Keratinocyte (primary cell): ENCODE measurements at regions not wholly inside any gene's neighbourhood (a gene's known extent, or its start where the extent isn't known, plus 50 kb on each side); places are given as distances from the start of the nearest gene placed in this dataset.

Source experiments
- DNase-seq: peaks from one replicate; pipeline ENCODE4 v3.0.0-alpha.2; 2011; ENCODE audit warnings: low read depth, missing footprints, low spot score
- FAIRE-seq: peaks from 2 replicates; lab custom pipeline; 2011; peaks lifted over from hg19 to GRCh38; lab: Jason Lieb, UNC
- H2AFZ ChIP-seq: 2 replicates; pipeline ENCODE4 v1.6.0; 2012; ENCODE audit warnings: low read length, control low read depth, inconsistent platforms; ENCODE audit not compliant: control insufficient read depth
- H3K27ac ChIP-seq: 2 replicates; pipeline ENCODE4 v1.5.1; 2011; ENCODE audit warnings: low read length; ENCODE audit not compliant: control insufficient read depth, insufficient read depth
- H3K27me3 ChIP-seq: 3 replicates; pipeline ENCODE4 v1.6.0; 2011; ENCODE audit warnings: low read length; ENCODE audit not compliant: control insufficient read depth, insufficient read depth; ENCODE audit errors: extremely low read depth
- H3K36me3 ChIP-seq, 2 experiments: 2 replicates in 1 of 2; 3 replicates in 1 of 2; pipeline ENCODE4 v1.5.1; 2011; ENCODE audit warnings: low read length in 2 of 2, mild to moderate bottlenecking in 1 of 2; ENCODE audit not compliant: control insufficient read depth in 2 of 2, insufficient read depth in 2 of 2; ENCODE audit errors: extremely low read depth in 1 of 2
- H3K4me1 ChIP-seq: 3 replicates; pipeline ENCODE4 v1.5.1; 2011; ENCODE audit warnings: low read length; ENCODE audit not compliant: control insufficient read depth, insufficient read depth; ENCODE audit errors: extremely low read depth
- H3K4me2 ChIP-seq: 3 replicates; pipeline ENCODE4 v1.6.0; 2011; ENCODE audit warnings: low read depth, low read length; ENCODE audit not compliant: control insufficient read depth, insufficient read depth; ENCODE audit errors: extremely low read depth
- H3K4me3 ChIP-seq, 3 experiments: fragments of 200-600 bp in 1 of 3; sonication (generic) in 1 of 3; 2 replicates in 2 of 3; 3 replicates in 1 of 3; pipeline ENCODE4 v1.5.1; 2011 to 2016; ENCODE audit warnings: low read length in 3 of 3, mild to moderate bottlenecking in 3 of 3, control low read depth in 2 of 3, inconsistent platforms in 1 of 3, low read depth in 1 of 3, mixed read lengths in 1 of 3, mixed run types in 1 of 3, moderate library complexity in 1 of 3; ENCODE audit not compliant: control insufficient read depth in 2 of 3, insufficient read depth in 2 of 3; ENCODE audit errors: extremely low read depth in 1 of 3
- H3K79me2 ChIP-seq: 2 replicates; pipeline ENCODE4 v1.6.0; 2012; ENCODE audit warnings: low read length; ENCODE audit not compliant: control insufficient read depth, insufficient read depth
- H3K9ac ChIP-seq: 3 replicates; pipeline ENCODE4 v1.6.0; 2011; ENCODE audit warnings: low read length; ENCODE audit not compliant: control insufficient read depth, insufficient read depth; ENCODE audit errors: extremely low read depth
- H3K9me1 ChIP-seq: 3 replicates; pipeline ENCODE4 v1.6.0; 2011; ENCODE audit warnings: low read length; ENCODE audit not compliant: control insufficient read depth, insufficient read depth; ENCODE audit errors: extremely low read depth
- H3K9me3 ChIP-seq: 2 replicates; pipeline ENCODE4 v1.5.1; 2012; ENCODE audit warnings: low read depth, low read length; ENCODE audit not compliant: control insufficient read depth
- H4K20me1 ChIP-seq: 3 replicates; pipeline ENCODE4 v1.6.0; 2011; ENCODE audit warnings: low read length; ENCODE audit not compliant: control insufficient read depth, insufficient read depth; ENCODE audit errors: extremely low read depth
- CTCF ChIP-seq, 3 experiments: IDR thresholded peaks in 1 of 3; conservative IDR thresholded peaks in 1 of 3; optimal IDR thresholded peaks in 1 of 3; 2 replicates in 2 of 3; 3 replicates in 1 of 3; pipeline versions ENCODE3 to v1.5.1; 2011; ENCODE audit warnings: low read length in 3 of 3, mild to moderate bottlenecking in 3 of 3, moderate library complexity in 2 of 3, control low read depth in 1 of 3, inconsistent platforms in 1 of 3; ENCODE audit not compliant: insufficient read depth in 2 of 3; ENCODE audit errors: extremely low read depth in 1 of 3
- EZH2 ChIP-seq: IDR thresholded peaks from one replicate; pipeline ENCODE4 v1.6.1; 2012; ENCODE audit warnings: inconsistent platforms, mild to moderate bottlenecking, low read length, moderate library complexity
- dilution Hi-C: fragments of 300-500 bp; cut with MboI; formaldehyde crosslinking; loops from one replicate; pipeline ENCODE4 v1.7.0; 2020; ENCODE audit warnings: low sequenced_read_pairs; ENCODE audit not compliant: extremely low pct_ligation_motif_present

- no peak overlapping the region for H3K27ac ChIP-seq
- H3K4me1 ChIP-seq: peaks cover 5% of the 10 kb centered on the region
- no peaks in the 10 kb centered on the region for H3K9me1 ChIP-seq
- H3K36me3 ChIP-seq: no peaks in the 10 kb centered on the region
- H3K79me2 ChIP-seq: no peaks in the 10 kb centered on the region
- no peaks in the 10 kb centered on the region for H3K9me3 ChIP-seq
- dilution Hi-C loops: no loop called here
- no peak overlapping the region for H3K4me3 ChIP-seq
- no peaks in the 10 kb centered on the region for H4K20me1 ChIP-seq
- H3K9ac ChIP-seq: no peak overlapping the region
- no peaks in the 10 kb centered on the region for H3K27me3 ChIP-seq
- DNase-seq: no peak
- no peak for FAIRE-seq
- TF ChIP-seq CTCF (optimal IDR thresholded peaks at IDR 0.05 in 1 of 3, IDR thresholded peaks at IDR 0.05 in 1 of 3, conservative IDR thresholded peaks at IDR 0.05 in 1 of 3; ENCODE audit: extremely low read depth in 1 of 3, insufficient read depth in 2 of 3, low read length in 3 of 3) (no peak), EZH2 (no peak)
- H2AFZ ChIP-seq: no peak overlapping the region
- H3K4me2 ChIP-seq: no peak overlapping the region
Measured at GRCh38 chr7:34332006-34332405, 326.0 kb upstream of the NPSR1 start.

GRCh38 chr7:34333184-34333583, 324.8 kb upstream of the NPSR1 start:
- dilution Hi-C loops: no loop called here
- Histone ChIP-seq H3K9ac (no peak overlapping the region), H3K9me3 (no peaks in the 10 kb centered on the region), H3K27ac (no peak overlapping the region), H3K79me2 (no peaks in the 10 kb centered on the region), H3K4me2 (no peak overlapping the region), H2AFZ (no peak overlapping the region), H3K9me1 (no peaks in the 10 kb centered on the region), H3K4me3 (no peak overlapping the region), H3K27me3 (no peaks in the 10 kb centered on the region), H3K4me1 (no peaks in the 10 kb centered on the region), H4K20me1 (no peaks in the 10 kb centered on the region), H3K36me3 (no peaks in the 10 kb centered on the region)
- DNase-seq (no peak), FAIRE-seq (no peak)
- TF ChIP-seq EZH2: no peak
- TF ChIP-seq CTCF (optimal IDR thresholded peaks at IDR 0.05 in 1 of 3, IDR thresholded peaks at IDR 0.05 in 1 of 3, conservative IDR thresholded peaks at IDR 0.05 in 1 of 3; ENCODE audit: extremely low read depth in 1 of 3, insufficient read depth in 2 of 3, low read length in 3 of 3): no peak
